AG04450 (cell line): ENCODE measurements at regions not wholly inside any gene's neighbourhood (a gene's known extent, or its start where the extent isn't known, plus 50 kb on each side); places are given as distances from the start of the nearest gene placed in this dataset.

Experiments
- CTCF ChIA-PET: fragments of 300-600, 350-600 bp; formaldehyde crosslinking; extraction: SDS; loops from one replicate; lab custom pipeline; 2022; ENCODE audit warnings: antibody characterized with exemption, inconsistent platforms; lab: Charles Lee
- POLR2A ChIA-PET: fragments of 350-600 bp; formaldehyde crosslinking; extraction: SDS; loops from one replicate; lab custom pipeline; 2021; ENCODE audit warnings: antibody characterized with exemption, inconsistent platforms; lab: Yijun Ruan, JAX
- DNase-seq: peaks from one replicate; pipeline ENCODE4 v3.0.0-alpha.2; 2011; ENCODE audit warnings: low read depth, low spot score
- H3K27ac ChIP-seq: one replicate; pipeline ENCODE4 v1.5.1; 2012; ENCODE audit warnings: low read depth, low read length, control low read depth
- H3K27me3 ChIP-seq: one replicate; pipeline ENCODE4 v1.6.0; 2012; ENCODE audit warnings: low read length; ENCODE audit not compliant: control insufficient read depth, insufficient read depth
- H3K4me3 ChIP-seq: 2 replicates; pipeline ENCODE4 v1.5.1; 2011; ENCODE audit warnings: mild to moderate bottlenecking, low read depth, low read length, control low read depth
- H3K9me3 ChIP-seq: 2 replicates; pipeline ENCODE4 v1.5.1; 2012; ENCODE audit warnings: low read length; ENCODE audit not compliant: control insufficient read depth, insufficient read depth
- TF ChIP-seq, protein P1 (sequence below): IDR thresholded peaks from 2 replicates; pipeline ENCODE4 v1.5.1; 2011; ENCODE audit warnings: low read depth, low read length, control low read depth, inconsistent platforms

DNA sequence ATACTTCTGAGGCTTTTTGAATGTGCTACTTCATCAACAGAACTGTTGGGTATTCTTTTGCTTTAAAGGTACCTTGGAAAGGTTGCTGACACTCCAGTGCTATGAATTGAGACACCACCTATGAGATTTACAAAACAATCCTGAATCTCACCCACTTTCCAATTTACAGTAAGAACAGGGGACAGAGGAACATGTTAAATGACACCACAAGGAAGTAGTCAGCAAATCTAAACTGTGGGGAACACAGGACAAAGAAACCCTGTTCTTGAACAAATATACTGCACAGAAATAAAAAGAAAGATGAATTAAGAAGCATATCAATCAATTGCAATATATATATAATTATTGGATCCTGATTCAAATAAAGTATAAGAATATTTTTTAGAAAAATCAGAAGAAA lies 216.7 kb upstream of the ARID1B start:
- no peak for DNase-seq
- ChIA-PET POLR2A (no interaction called here), CTCF (no interaction called here)
- Histone ChIP-seq H3K4me3 (no peak overlapping the region), H3K27ac (no peak overlapping the region), H3K27me3 (no peaks in the 10 kb centered on the region), H3K9me3 (peaks cover 6% of the 10 kb centered on the region)
- TF ChIP-seq, protein P1, sequence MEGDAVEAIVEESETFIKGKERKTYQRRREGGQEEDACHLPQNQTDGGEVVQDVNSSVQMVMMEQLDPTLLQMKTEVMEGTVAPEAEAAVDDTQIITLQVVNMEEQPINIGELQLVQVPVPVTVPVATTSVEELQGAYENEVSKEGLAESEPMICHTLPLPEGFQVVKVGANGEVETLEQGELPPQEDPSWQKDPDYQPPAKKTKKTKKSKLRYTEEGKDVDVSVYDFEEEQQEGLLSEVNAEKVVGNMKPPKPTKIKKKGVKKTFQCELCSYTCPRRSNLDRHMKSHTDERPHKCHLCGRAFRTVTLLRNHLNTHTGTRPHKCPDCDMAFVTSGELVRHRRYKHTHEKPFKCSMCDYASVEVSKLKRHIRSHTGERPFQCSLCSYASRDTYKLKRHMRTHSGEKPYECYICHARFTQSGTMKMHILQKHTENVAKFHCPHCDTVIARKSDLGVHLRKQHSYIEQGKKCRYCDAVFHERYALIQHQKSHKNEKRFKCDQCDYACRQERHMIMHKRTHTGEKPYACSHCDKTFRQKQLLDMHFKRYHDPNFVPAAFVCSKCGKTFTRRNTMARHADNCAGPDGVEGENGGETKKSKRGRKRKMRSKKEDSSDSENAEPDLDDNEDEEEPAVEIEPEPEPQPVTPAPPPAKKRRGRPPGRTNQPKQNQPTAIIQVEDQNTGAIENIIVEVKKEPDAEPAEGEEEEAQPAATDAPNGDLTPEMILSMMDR, result no peak

DNA sequence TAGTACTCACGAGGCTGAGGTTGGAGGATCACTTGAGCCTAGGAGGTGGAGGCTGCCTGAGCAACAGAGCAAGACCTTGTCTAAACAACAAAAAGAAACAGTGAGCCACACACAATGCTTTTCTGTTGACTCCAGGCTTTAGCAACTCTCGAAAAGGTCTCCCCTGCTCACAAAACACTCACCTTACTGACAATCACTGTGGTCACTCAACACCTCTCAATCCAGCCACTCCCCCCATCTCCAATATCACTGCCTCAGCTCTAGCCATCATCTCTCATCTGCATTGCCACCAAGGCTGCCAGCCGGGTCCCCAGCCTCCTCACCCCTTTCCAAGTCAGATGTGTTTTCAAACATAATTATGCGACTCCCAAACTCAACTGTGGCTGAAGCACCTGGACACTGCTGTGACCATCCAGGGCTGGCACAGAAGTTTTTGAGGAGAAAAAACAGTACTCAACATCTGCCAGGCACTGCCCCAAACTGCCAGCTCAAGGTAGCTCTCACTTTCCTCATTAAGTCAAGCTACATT lies 218.0 kb upstream of the ARID1B start:
- Histone ChIP-seq H3K27me3 (no peaks in the 10 kb centered on the region), H3K9me3 (peaks cover 6% of the 10 kb centered on the region), H3K4me3 (no peak overlapping the region), H3K27ac (no peak overlapping the region)
- ChIA-PET POLR2A (no interaction called here), CTCF (no interaction called here)
- no peak for DNase-seq
- TF ChIP-seq, protein P1, result no peak

DNA sequence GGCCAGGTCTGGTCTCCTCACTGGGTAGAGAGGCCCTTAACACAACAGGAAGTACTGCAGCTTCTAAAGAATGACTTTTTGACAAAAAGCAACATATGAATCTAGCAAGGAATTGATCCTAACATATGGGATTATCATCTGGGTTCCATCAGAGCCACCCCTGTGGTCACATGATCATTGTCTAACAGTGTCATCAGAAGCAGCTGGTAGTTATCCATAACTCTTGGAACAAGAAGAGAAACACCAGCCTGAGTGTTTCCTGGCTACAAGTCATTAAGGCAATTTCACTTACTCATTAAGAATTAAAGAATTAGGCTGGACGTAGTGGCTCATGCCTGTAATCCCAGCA lies 219.3 kb upstream of the ARID1B start:
- DNase-seq, result no peak
- POLR2A ChIA-PET, result no interaction called here
- H3K27ac ChIP-seq, result no peak overlapping the region
- TF ChIP-seq, protein P1, result no peak
- CTCF ChIA-PET, result no interaction called here
- H3K27me3 ChIP-seq, result no peaks in the 10 kb centered on the region
- peaks cover 6% of the 10 kb centered on the region for H3K9me3 ChIP-seq
- H3K4me3 ChIP-seq, result no peak overlapping the region

DNA sequence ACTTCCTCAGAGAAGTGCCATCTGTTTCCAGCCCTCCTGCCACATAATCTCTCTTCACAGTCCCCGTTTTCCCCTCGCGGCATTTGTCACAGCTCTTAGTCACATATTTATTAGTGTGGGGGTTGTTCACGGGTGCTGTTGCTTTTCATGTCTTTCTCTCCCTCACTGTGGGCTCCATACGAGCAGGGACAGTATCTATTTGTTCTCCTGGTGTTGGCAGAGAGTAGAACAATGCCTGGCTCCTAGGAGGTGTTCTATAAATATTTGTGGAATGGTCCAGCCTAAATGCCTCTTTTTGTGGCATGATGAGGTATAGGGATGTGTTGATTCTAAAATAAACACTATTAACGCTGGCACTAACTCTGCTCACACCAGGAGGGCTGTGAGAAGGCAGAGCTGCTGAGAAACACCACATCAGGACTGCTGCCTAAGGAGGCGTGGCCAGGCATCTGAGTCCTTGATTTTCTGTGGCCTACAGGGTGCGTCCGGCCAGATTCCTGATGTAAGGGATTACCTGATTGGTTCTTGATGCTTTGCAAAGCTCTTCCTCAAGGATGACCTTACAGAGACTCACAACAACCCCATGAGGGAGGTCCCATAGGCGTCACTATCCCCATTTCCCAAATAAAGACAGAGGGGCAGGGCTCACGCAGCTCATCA lies 219.8 kb upstream of the ARID1B start:
- ChIA-PET CTCF (no interaction called here), POLR2A (no interaction called here)
- H3K27ac ChIP-seq, result no peak overlapping the region
- H3K9me3 ChIP-seq, result peaks cover 6% of the 10 kb centered on the region
- TF ChIP-seq, protein P1, result no peak
- DNase-seq, result no peak
- no peak overlapping the region for H3K4me3 ChIP-seq
- no peaks in the 10 kb centered on the region for H3K27me3 ChIP-seq

DNA sequence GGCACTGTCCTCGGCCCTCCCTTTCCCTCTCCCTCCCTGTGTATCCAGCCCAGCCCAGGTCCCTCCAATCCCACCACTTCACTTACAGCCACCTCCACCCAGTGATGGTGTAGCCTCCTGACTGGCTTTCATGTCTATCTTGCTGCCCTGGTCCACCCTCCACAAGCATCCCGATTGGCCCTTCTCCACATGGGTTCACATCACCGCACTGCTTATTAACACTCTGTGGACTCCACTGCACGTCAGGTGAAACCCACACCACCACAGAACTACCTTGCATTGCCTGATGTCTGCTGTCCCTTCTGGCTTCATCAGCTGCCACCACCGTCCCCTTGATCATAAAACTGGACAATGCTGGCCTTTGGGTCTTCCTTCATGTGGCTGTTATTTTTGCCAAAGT lies 220.4 kb upstream of the ARID1B start:
- ChIA-PET POLR2A (no interaction called here), CTCF (no interaction called here)
- TF ChIP-seq, protein P1, result no peak
- H3K27me3 ChIP-seq, result no peaks in the 10 kb centered on the region
- H3K4me3 ChIP-seq, result no peak overlapping the region
- no peak for DNase-seq
- H3K9me3 ChIP-seq, result peaks cover under 1% of the 10 kb centered on the region
- no peak overlapping the region for H3K27ac ChIP-seq
